CD4-positive, alpha-beta T cell (primary cell): ENCODE measurements at regions not wholly inside any gene's neighbourhood (a gene's known extent, or its start where the extent isn't known, plus 50 kb on each side); places are given as distances from the start of the nearest gene placed in this dataset.

ENCODE experiments used
- ATAC-seq: fragments of 200-7000 bp; cut with Tn5 transposase; one replicate; pipeline ENCODE4 v1.10.0; 2022; ENCODE audit warnings: mild to moderate bottlenecking; ENCODE audit not compliant: poor library complexity
- CTCF ChIA-PET: fragments of 350-600 bp; sonication (Branson Sonifier 250); formaldehyde crosslinking; loops from one replicate; lab custom pipeline; 2021; ENCODE audit warnings: antibody characterized with exemption, inconsistent platforms; lab: Charles Lee
- POLR2A ChIA-PET: fragments of 350-600 bp; sonication (Branson Sonifier 250); formaldehyde crosslinking; loops from one replicate; lab custom pipeline; 2021; ENCODE audit warnings: antibody characterized with exemption, inconsistent platforms; lab: Charles Lee
- DNase-seq, 14 experiments: peaks; one replicate each; pipeline ENCODE4 v3.0.0-alpha.2; 2013 to 2020; ENCODE audit warnings: mixed read lengths in 2 of 14
- H3K27ac ChIP-seq, 2 donors: one replicate each; pipeline versions ENCODE4 v1.5.1 to v1.7.0; 2013; ENCODE audit warnings: low read length in 2 of 2, low read depth in 1 of 2, mild to moderate bottlenecking in 1 of 2
- H3K27me3 ChIP-seq, 2 experiments: 1 replicate in 1 of 2; 2 replicates in 1 of 2; pipeline versions ENCODE4 v1.6.1 to v1.7.0; 2013; ENCODE audit warnings: low read length in 2 of 2, control low read depth in 1 of 2, mild to moderate bottlenecking in 1 of 2, moderate library complexity in 1 of 2; ENCODE audit not compliant: insufficient read depth in 2 of 2, control insufficient read depth in 1 of 2
- H3K36me3 ChIP-seq: one replicate; pipeline ENCODE4 v1.6.1; 2013; ENCODE audit warnings: low read length, control low read depth; ENCODE audit not compliant: insufficient read depth
- H3K4me1 ChIP-seq: one replicate; pipeline ENCODE4 v1.6.1; 2013; ENCODE audit warnings: low read length, control low read depth; ENCODE audit not compliant: insufficient read depth
- H3K4me3 ChIP-seq: one replicate; pipeline ENCODE4 v1.5.1; 2013; ENCODE audit warnings: mild to moderate bottlenecking, low read length, moderate library complexity
- H3K9me3 ChIP-seq, 2 experiments: 1 replicate in 1 of 2; 2 replicates in 1 of 2; pipeline versions ENCODE4 v1.6.1 to v1.7.0; 2013; ENCODE audit warnings: low read length in 2 of 2, mild to moderate bottlenecking in 2 of 2, control low read depth in 1 of 2, moderate library complexity in 1 of 2; ENCODE audit not compliant: control insufficient read depth in 1 of 2, insufficient read depth in 1 of 2
- H3K27ac Mint-ChIP-seq: one replicate; pipeline ENCODE4 v1.8.0; 2020; ENCODE audit warnings: mixed read lengths
- H3K27me3 Mint-ChIP-seq: one replicate; pipeline ENCODE4 v1.8.0; 2021; ENCODE audit warnings: mixed read lengths
- H3K36me3 Mint-ChIP-seq: one replicate; pipeline ENCODE4 v1.8.0; 2021; ENCODE audit warnings: low read depth, mixed read lengths
- H3K4me1 Mint-ChIP-seq: one replicate; pipeline ENCODE4 v1.8.0; 2021; ENCODE audit warnings: low read depth, mixed read lengths
- H3K4me3 Mint-ChIP-seq: one replicate; pipeline ENCODE4 v1.8.0; 2020; ENCODE audit warnings: mild to moderate bottlenecking, mixed read lengths
- H3K9me3 Mint-ChIP-seq: one replicate; pipeline ENCODE4 v1.8.0; 2020; ENCODE audit warnings: mixed read lengths
- intact Hi-C, 2 experiments: fragments of 100-400 bp; cut with DNase I in 1 of 2; cut with micrococcal nuclease in 1 of 2; formaldehyde crosslinking; loops; one replicate each; pipeline versions ENCODE4 v1.15.1 to v1.9.0; 2023 to 2025; cut with DNase I, micrococcal nuclease
- TF ChIP-seq, protein P1 (sequence below): fragments of 200-600 bp; IDR thresholded peaks from one replicate; pipeline ENCODE4 v1.8.0; 2022; ENCODE audit warnings: antibody characterized with exemption, mild to moderate bottlenecking

- no peaks in the 10 kb centered on the region for H3K36me3 Mint-ChIP-seq
- H3K4me3 ChIP-seq: no peak overlapping the region
- peaks cover 13% of the 10 kb centered on the region for H3K4me1 Mint-ChIP-seq
- TF ChIP-seq, protein P1, sequence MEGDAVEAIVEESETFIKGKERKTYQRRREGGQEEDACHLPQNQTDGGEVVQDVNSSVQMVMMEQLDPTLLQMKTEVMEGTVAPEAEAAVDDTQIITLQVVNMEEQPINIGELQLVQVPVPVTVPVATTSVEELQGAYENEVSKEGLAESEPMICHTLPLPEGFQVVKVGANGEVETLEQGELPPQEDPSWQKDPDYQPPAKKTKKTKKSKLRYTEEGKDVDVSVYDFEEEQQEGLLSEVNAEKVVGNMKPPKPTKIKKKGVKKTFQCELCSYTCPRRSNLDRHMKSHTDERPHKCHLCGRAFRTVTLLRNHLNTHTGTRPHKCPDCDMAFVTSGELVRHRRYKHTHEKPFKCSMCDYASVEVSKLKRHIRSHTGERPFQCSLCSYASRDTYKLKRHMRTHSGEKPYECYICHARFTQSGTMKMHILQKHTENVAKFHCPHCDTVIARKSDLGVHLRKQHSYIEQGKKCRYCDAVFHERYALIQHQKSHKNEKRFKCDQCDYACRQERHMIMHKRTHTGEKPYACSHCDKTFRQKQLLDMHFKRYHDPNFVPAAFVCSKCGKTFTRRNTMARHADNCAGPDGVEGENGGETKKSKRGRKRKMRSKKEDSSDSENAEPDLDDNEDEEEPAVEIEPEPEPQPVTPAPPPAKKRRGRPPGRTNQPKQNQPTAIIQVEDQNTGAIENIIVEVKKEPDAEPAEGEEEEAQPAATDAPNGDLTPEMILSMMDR: no peak
- CTCF ChIA-PET: no interaction called here
- no peaks in the 10 kb centered on the region for H3K36me3 ChIP-seq
- ATAC-seq: no peak
- H3K9me3 ChIP-seq: no peaks in the 10 kb centered on the region
- no peak overlapping the region for H3K4me3 Mint-ChIP-seq
- peaks cover 26% of the 10 kb centered on the region for H3K27me3 Mint-ChIP-seq
- no peak overlapping the region for H3K27ac Mint-ChIP-seq
- H3K4me1 ChIP-seq: peaks cover 7% of the 10 kb centered on the region
- H3K27me3 ChIP-seq: peaks cover 8 to 15% of the 10 kb centered on the region in 2 experiments
- no peak for DNase-seq
- no peak overlapping the region for H3K27ac ChIP-seq
- no peaks in the 10 kb centered on the region for H3K9me3 Mint-ChIP-seq
- POLR2A ChIA-PET: no interaction called here
- intact Hi-C loops: no loop called here
Observed at GRCh38 chr11:123265951-123266350, 70.9 kb upstream of the CLMP start.

- ATAC-seq: no peak
- H3K9me3 ChIP-seq: no peaks in the 10 kb centered on the region
- ChIA-PET POLR2A (no interaction called here), CTCF (no interaction called here)
- no peaks in the 10 kb centered on the region for H3K36me3 ChIP-seq
- Mint-ChIP-seq H3K4me3 (no peak overlapping the region), H3K4me1 (peaks cover 13% of the 10 kb centered on the region), H3K27me3 (peaks cover 30% of the 10 kb centered on the region), H3K9me3 (no peaks in the 10 kb centered on the region), H3K36me3 (no peaks in the 10 kb centered on the region), H3K27ac (no peak overlapping the region)
- H3K4me3 ChIP-seq: no peak overlapping the region
- H3K27me3 ChIP-seq: peaks cover 11 to 15% of the 10 kb centered on the region in 2 experiments
- intact Hi-C loops: no loop called here
- H3K27ac ChIP-seq: no peak overlapping the region
- DNase-seq: no peak
- peaks cover 7% of the 10 kb centered on the region for H3K4me1 ChIP-seq
- TF ChIP-seq, protein P1: no peak
Observed at GRCh38 chr11:123264431-123264780, 69.4 kb upstream of the CLMP start.

DNA sequence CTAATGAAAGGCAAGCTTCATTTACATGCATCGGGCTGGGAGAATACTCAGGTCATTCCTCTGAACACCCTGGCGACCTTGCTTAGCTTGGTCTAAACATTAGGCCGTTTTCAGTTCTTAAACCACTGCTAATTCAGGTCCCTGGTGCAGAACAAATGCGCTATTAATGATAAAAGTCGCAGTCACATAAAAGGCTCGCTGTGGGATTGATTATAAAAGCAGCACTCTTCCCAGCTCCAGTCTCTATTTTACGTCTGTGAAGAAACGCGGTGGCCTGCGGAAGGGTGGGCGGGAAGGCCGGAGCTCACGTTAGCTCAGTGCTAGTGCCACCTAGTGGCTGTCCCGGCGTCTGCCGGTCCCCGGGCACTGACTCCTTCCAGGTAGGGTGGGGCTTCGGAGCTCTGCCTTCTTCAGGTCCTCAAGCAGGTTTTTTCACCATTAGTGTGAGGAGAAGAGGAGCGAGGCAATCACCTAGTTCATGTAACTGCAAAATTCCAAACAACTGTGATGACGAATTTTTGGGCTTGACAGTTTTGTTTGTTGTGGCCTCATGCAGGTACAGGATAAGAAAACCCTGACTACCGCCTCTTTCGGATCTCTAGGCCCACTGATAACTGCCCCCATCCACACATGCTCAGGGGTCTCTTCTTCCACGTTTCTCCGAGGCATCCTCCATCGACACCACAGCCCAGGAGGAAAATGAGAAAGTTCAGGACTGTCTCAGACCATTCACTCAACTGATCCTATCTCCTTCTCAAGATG lies 66.5 kb upstream of the CLMP start:
- peaks cover 5 to 12% of the 10 kb centered on the region in 2 experiments for H3K9me3 ChIP-seq
- peaks cover 7% of the 10 kb centered on the region for H3K4me1 ChIP-seq
- peaks cover 5% of the 10 kb centered on the region for H3K4me1 Mint-ChIP-seq
- TF ChIP-seq, protein P1: peak; percentile 82
- peaks cover 2% of the 10 kb centered on the region for H3K9me3 Mint-ChIP-seq
- no peak overlapping the region for H3K27ac Mint-ChIP-seq
- H3K36me3 ChIP-seq: no peaks in the 10 kb centered on the region
- ChIA-PET POLR2A (interaction anchor here (0.6 to 1.0 kb wide), 3 partner anchors 8 to 183 kb away, joined by 3 to 4 read pairs (median 3); no protein-coding TSS in a partner anchor), CTCF (interaction anchor here (0.6 to 2.1 kb wide), 7 partner anchors 9 to 366 kb away, joined by 3 to 7 read pairs (median 3); no protein-coding TSS in a partner anchor)
- H3K27ac ChIP-seq: no peak overlapping the region
- ATAC-seq: peak; percentile 73
- intact Hi-C loops: no loop called here
- H3K4me3 ChIP-seq: no peak overlapping the region
- no peaks in the 10 kb centered on the region for H3K36me3 Mint-ChIP-seq
- DNase-seq: peak; percentile 24 to 77 (median 48)
- H3K4me3 Mint-ChIP-seq: peak overlapping the region; percentile 63
- peaks cover 11 to 15% of the 10 kb centered on the region in 2 experiments for H3K27me3 ChIP-seq
- H3K27me3 Mint-ChIP-seq: peaks cover 35% of the 10 kb centered on the region
